ENCODE measurements at regions not wholly inside any gene's neighbourhood (a gene's known extent, or its start where the extent isn't known, plus 50 kb on each side); places are given as distances from the start of the nearest gene placed in this dataset.

GRCh38 chr5:158264264-158264663 is 405.3 kb upstream of the CLINT1 start:
- no peak for DNase-seq (ENCODE audit: low spot score)
- TF ChIP-seq CTCF (IDR thresholded peaks at IDR 0.05): no peak
- H3K27ac Mint-ChIP-seq (ENCODE audit: unreplicated experiment): no peak overlapping the region
- peaks cover 2% of the 10 kb centered on the region for H3K27me3 Mint-ChIP-seq (ENCODE audit: low read depth)
- peaks cover 3% of the 10 kb centered on the region for H3K4me1 Mint-ChIP-seq (ENCODE audit: low read depth)
- H3K9me3 Mint-ChIP-seq (ENCODE audit: low read depth): peaks cover 9% of the 10 kb centered on the region
- no peaks in the 10 kb centered on the region for H3K36me3 Mint-ChIP-seq (ENCODE audit: low read depth)
- H3K4me3 Mint-ChIP-seq (ENCODE audit: unreplicated experiment): no peak overlapping the region

GRCh38 chr5:158261674-158262367 is 402.9 kb upstream of the CLINT1 start:
- Mint-ChIP-seq H3K9me3 (ENCODE audit: low read depth) (peaks cover 2% of the 10 kb centered on the region), H3K4me1 (ENCODE audit: low read depth) (peaks cover 3% of the 10 kb centered on the region), H3K36me3 (ENCODE audit: low read depth) (no peaks in the 10 kb centered on the region), H3K4me3 (ENCODE audit: unreplicated experiment) (no peak overlapping the region), H3K27me3 (ENCODE audit: low read depth) (peaks cover 2% of the 10 kb centered on the region), H3K27ac (ENCODE audit: unreplicated experiment) (no peak overlapping the region)
- no peak for DNase-seq (ENCODE audit: low spot score)
- TF ChIP-seq CTCF (IDR thresholded peaks at IDR 0.05): no peak

- no peak for TF ChIP-seq CTCF (IDR thresholded peaks at IDR 0.05)
- H3K4me1 Mint-ChIP-seq (ENCODE audit: low read depth): no peaks in the 10 kb centered on the region
- no peak overlapping the region for H3K4me3 Mint-ChIP-seq (ENCODE audit: unreplicated experiment)
- H3K27ac Mint-ChIP-seq (ENCODE audit: unreplicated experiment): no peak overlapping the region
- DNase-seq (ENCODE audit: low spot score): no peak
- H3K9me3 Mint-ChIP-seq (ENCODE audit: low read depth): no peaks in the 10 kb centered on the region
- H3K36me3 Mint-ChIP-seq (ENCODE audit: low read depth): no peaks in the 10 kb centered on the region
- H3K27me3 Mint-ChIP-seq (ENCODE audit: low read depth): no peaks in the 10 kb centered on the region
Measured at GRCh38 chr5:158256096-158256495, 397.2 kb upstream of the CLINT1 start.

- Mint-ChIP-seq H3K27ac (ENCODE audit: unreplicated experiment) (no peak overlapping the region), H3K27me3 (ENCODE audit: low read depth) (no peaks in the 10 kb centered on the region), H3K36me3 (ENCODE audit: low read depth) (no peaks in the 10 kb centered on the region), H3K9me3 (ENCODE audit: low read depth) (no peaks in the 10 kb centered on the region), H3K4me1 (ENCODE audit: low read depth) (no peaks in the 10 kb centered on the region), H3K4me3 (ENCODE audit: unreplicated experiment) (no peak overlapping the region)
- TF ChIP-seq CTCF (IDR thresholded peaks at IDR 0.05): no peak
- DNase-seq (ENCODE audit: low spot score): no peak
Measured at GRCh38 chr5:158255609-158256008, 396.7 kb upstream of the CLINT1 start.

GRCh38 chr5:158246661-158247060 is 387.7 kb upstream of the CLINT1 start:
- no peak overlapping the region for H3K27ac Mint-ChIP-seq (ENCODE audit: unreplicated experiment)
- peaks cover 1% of the 10 kb centered on the region for H3K27me3 Mint-ChIP-seq (ENCODE audit: low read depth)
- H3K36me3 Mint-ChIP-seq (ENCODE audit: low read depth): no peaks in the 10 kb centered on the region
- no peaks in the 10 kb centered on the region for H3K4me1 Mint-ChIP-seq (ENCODE audit: low read depth)
- no peak overlapping the region for H3K4me3 Mint-ChIP-seq (ENCODE audit: unreplicated experiment)
- no peak for TF ChIP-seq CTCF (IDR thresholded peaks at IDR 0.05)
- no peaks in the 10 kb centered on the region for H3K9me3 Mint-ChIP-seq (ENCODE audit: low read depth)
- DNase-seq (ENCODE audit: low spot score): no peak
